HG03442 (cell line): ENCODE measurements at regions not wholly inside any gene's neighbourhood (a gene's known extent, or its start where the extent isn't known, plus 50 kb on each side); places are given as distances from the start of the nearest gene placed in this dataset.
A peak's percentile ranks its signal among the peaks of the same experiment; 100 is the strongest.

ENCODE experiments used
- ATAC-seq: cut with Tn5 transposase; IDR thresholded peaks from one replicate; pipeline ENCODE4 v1.9.1; 2021; ENCODE audit warnings: mild to moderate bottlenecking, moderate library complexity; ENCODE audit not compliant: unreplicated experiment

GRCh38 chr2:118171546-118171945 is 83.3 kb downstream of the INSIG2 start:
- ATAC-seq: no peak

- ATAC-seq: peak; percentile 92
Measured at GRCh38 chr2:118169359-118170005, 81.2 kb downstream of the INSIG2 start.

DNA sequence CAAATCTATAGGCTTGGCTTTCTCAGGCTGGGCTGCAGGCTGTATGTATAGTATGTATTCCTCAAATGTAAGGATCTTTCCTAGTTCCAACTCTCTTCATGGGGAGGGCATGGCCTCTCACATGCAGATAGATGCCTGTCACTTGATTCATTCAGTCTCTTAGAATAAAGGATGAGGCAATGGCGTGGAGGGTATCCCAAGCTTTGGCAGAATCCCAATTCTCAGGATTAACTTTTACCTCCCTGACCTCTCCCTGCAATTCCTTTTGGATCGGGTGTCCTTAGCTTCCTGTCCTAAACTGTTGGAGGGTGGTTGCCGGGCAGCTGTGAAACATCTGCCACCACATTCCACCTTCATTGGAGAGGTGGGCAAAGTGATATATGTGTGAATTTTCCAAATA is 80.3 kb downstream of the INSIG2 start:
- ATAC-seq: no peak

- ATAC-seq: no peak
Measured at GRCh38 chr2:118167026-118167425, 78.8 kb downstream of the INSIG2 start.

DNA sequence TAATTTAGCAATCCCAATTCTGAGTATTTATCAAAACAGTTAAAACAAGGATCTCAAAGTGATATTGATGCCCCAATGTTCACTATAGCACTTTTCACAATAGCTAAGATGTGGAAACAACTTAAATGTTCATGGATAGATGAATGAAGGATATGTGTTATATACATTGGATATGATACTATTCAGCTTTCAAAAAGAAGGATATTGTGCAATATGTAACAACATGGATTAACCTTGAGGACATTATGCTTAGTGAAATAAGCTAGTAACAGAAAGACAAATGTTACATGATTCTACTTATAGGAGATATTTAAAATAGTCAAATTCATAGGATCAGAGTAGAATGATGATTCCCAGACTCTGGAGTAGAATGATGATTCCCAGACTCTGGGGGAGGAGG is 78.0 kb downstream of the INSIG2 start:
- no peak for ATAC-seq

DNA sequence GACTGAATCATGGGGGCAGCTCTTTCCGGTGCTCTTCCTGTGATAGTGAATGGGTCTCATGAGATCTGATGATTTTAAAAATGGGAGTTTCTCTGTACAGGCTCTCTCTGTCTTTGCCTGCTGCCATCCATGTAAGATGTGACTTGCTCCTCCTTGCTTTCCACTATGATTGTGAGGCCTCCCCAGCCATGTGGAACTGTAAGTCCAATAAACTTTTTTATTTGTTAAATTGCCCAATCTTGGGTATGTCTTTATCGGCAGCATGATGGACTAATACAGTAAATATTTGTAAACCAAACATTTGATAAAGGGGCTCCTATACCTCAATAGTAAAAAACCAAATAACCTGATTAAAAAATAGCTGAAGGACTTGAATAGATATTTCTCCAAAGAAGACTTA is 77.3 kb downstream of the INSIG2 start:
- ATAC-seq: no peak
